OCI-LY1 (cell line): ENCODE measurements at regions not wholly inside any gene's neighbourhood (a gene's known extent, or its start where the extent isn't known, plus 50 kb on each side); places are given as distances from the start of the nearest gene placed in this dataset.

Source experiments
- H2AFZ ChIP-seq: fragments of 200-600 bp; sonication (generic), shearing (Covaris generic); 2 replicates; pipeline ENCODE4 v1.6.0; 2014; ENCODE audit warnings: antibody characterized with exemption, mild to moderate bottlenecking, low read length
- H3F3A ChIP-seq: fragments of 200-600 bp; sonication (generic), shearing (Covaris generic); 2 replicates; pipeline ENCODE4 v1.6.0; 2014; ENCODE audit warnings: mild to moderate bottlenecking, antibody characterized with exemption, low read length, moderate library complexity; ENCODE audit not compliant: insufficient read depth
- H3K27ac ChIP-seq: fragments of 200-600 bp; sonication (generic); 2 replicates; pipeline ENCODE4 v1.5.1; 2014; ENCODE audit warnings: low read length, mixed run types, mild to moderate bottlenecking, low read depth; ENCODE audit not compliant: poor library complexity, severe bottlenecking
- H3K27me3 ChIP-seq: fragments of 200-600 bp; sonication (generic); 2 replicates; pipeline ENCODE4 v1.6.0; 2014; ENCODE audit warnings: antibody characterized with exemption, mild to moderate bottlenecking, low read length, moderate library complexity; ENCODE audit not compliant: insufficient read depth
- H3K36me3 ChIP-seq: fragments of 200-600 bp; sonication (generic); 2 replicates; pipeline ENCODE4 v1.6.1; 2014; ENCODE audit warnings: mild to moderate bottlenecking, antibody characterized with exemption, low read length, moderate library complexity, mixed read lengths; ENCODE audit not compliant: insufficient read depth
- H3K4me1 ChIP-seq: fragments of 200-600 bp; sonication (generic); 2 replicates; pipeline ENCODE4 v1.5.1; 2014; ENCODE audit warnings: mild to moderate bottlenecking, low read length, moderate library complexity; ENCODE audit not compliant: insufficient read depth, severe bottlenecking
- H3K4me2 ChIP-seq: fragments of 200-600 bp; sonication (generic), shearing (Covaris generic); 2 replicates; pipeline ENCODE4 v1.6.1; 2014; ENCODE audit warnings: low read length
- H3K4me3 ChIP-seq: fragments of 200-600 bp; sonication (generic); 2 replicates; pipeline ENCODE4 v1.5.1; 2014; ENCODE audit warnings: low read length, low read depth, mild to moderate bottlenecking, mixed read lengths; ENCODE audit not compliant: poor library complexity, severe bottlenecking
- H3K79me2 ChIP-seq: fragments of 200-600 bp; shearing (Covaris generic); 2 replicates; pipeline ENCODE4 v1.6.1; 2016; ENCODE audit warnings: mixed run types, low read length, mixed read lengths; ENCODE audit not compliant: insufficient read depth
- H3K9ac ChIP-seq: fragments of 200-600 bp; sonication (generic), shearing (Covaris generic); 2 replicates; pipeline ENCODE4 v1.6.1; 2014; ENCODE audit warnings: mild to moderate bottlenecking, low read length, mixed read lengths
- H3K9me2 ChIP-seq: fragments of 200-600 bp; sonication (generic), shearing (Covaris generic); 2 replicates; pipeline ENCODE4 v1.6.1; 2014; ENCODE audit warnings: low read depth, mild to moderate bottlenecking, low read length, mixed read lengths
- H3K9me3 ChIP-seq: fragments of 200-600 bp; shearing (Covaris generic); 2 replicates; pipeline ENCODE4 v1.6.1; 2014; ENCODE audit warnings: low read length, mixed read lengths
- H4K20me1 ChIP-seq: fragments of 200-600 bp; sonication (generic), shearing (Covaris generic); 2 replicates; pipeline ENCODE4 v1.6.0; 2016; ENCODE audit warnings: mild to moderate bottlenecking, low read length; ENCODE audit not compliant: insufficient read depth
- CTCF ChIP-seq: fragments of 200-600 bp; sonication (generic), shearing (Covaris generic); IDR thresholded peaks from 2 replicates; pipeline ENCODE4 v1.5.1; 2017; ENCODE audit warnings: mild to moderate bottlenecking, antibody characterized with exemption, low read length, moderate library complexity, mixed read lengths
- EZH2 ChIP-seq: fragments of 200-600 bp; sonication (generic), shearing (Covaris generic); IDR thresholded peaks from 2 replicates; pipeline ENCODE4 v1.8.0; 2017; ENCODE audit warnings: borderline replicate concordance, mixed run types, mild to moderate bottlenecking, antibody characterized with exemption, low read length, moderate library complexity, mixed read lengths

GRCh38 chr4:131381055-131381454, 1768.0 kb upstream of the PCDH10 start:
- no peaks in the 10 kb centered on the region for H3K79me2 ChIP-seq
- H3K4me3 ChIP-seq = no peak overlapping the region
- H3K27me3 ChIP-seq = no peaks in the 10 kb centered on the region
- H3F3A ChIP-seq = no peaks in the 10 kb centered on the region
- H3K9ac ChIP-seq = no peak overlapping the region
- H3K9me2 ChIP-seq = no peaks in the 10 kb centered on the region
- no peaks in the 10 kb centered on the region for H3K4me1 ChIP-seq
- H4K20me1 ChIP-seq = no peaks in the 10 kb centered on the region
- no peak overlapping the region for H3K4me2 ChIP-seq
- H3K36me3 ChIP-seq = no peaks in the 10 kb centered on the region
- no peak overlapping the region for H3K27ac ChIP-seq
- no peak overlapping the region for H2AFZ ChIP-seq
- TF ChIP-seq CTCF = no peak
- TF ChIP-seq EZH2 = no peak
- peaks cover 7% of the 10 kb centered on the region; the same call in 1 of the 2 replicates for H3K9me3 ChIP-seq

- Histone ChIP-seq H3K36me3 (no peaks in the 10 kb centered on the region), H2AFZ (no peak overlapping the region), H3K4me2 (no peak overlapping the region), H3K27ac (no peak overlapping the region), H3K9me2 (no peaks in the 10 kb centered on the region), H3F3A (no peaks in the 10 kb centered on the region), H3K79me2 (no peaks in the 10 kb centered on the region), H3K4me3 (no peak overlapping the region), H4K20me1 (no peaks in the 10 kb centered on the region), H3K4me1 (no peaks in the 10 kb centered on the region), H3K9ac (no peak overlapping the region), H3K9me3 (peaks cover 7% of the 10 kb centered on the region; the same call in 1 of the 2 replicates), H3K27me3 (no peaks in the 10 kb centered on the region)
- no peak for TF ChIP-seq EZH2
- no peak for TF ChIP-seq CTCF
Measured at GRCh38 chr4:131382839-131383238, 1766.3 kb upstream of the PCDH10 start.

- H3K27me3 ChIP-seq = no peaks in the 10 kb centered on the region
- H3K4me1 ChIP-seq = no peaks in the 10 kb centered on the region
- no peaks in the 10 kb centered on the region for H3K79me2 ChIP-seq
- H3K4me2 ChIP-seq = no peak overlapping the region
- TF ChIP-seq EZH2 = no peak
- TF ChIP-seq CTCF = no peak
- H2AFZ ChIP-seq = no peak overlapping the region
- H3K4me3 ChIP-seq = no peak overlapping the region
- no peaks in the 10 kb centered on the region for H3K36me3 ChIP-seq
- H3K27ac ChIP-seq = no peak overlapping the region
- no peaks in the 10 kb centered on the region for H3K9me2 ChIP-seq
- peaks cover 4% of the 10 kb centered on the region; the same call in 1 of the 2 replicates for H3K9me3 ChIP-seq
- no peak overlapping the region for H3K9ac ChIP-seq
- H4K20me1 ChIP-seq = no peaks in the 10 kb centered on the region
- no peaks in the 10 kb centered on the region for H3F3A ChIP-seq
Measured at GRCh38 chr4:131388277-131388676, 1760.8 kb upstream of the PCDH10 start.
